ENCODE measurements at regions not wholly inside any gene's neighbourhood (a gene's known extent, or its start where the extent isn't known, plus 50 kb on each side); places are given as distances from the start of the nearest gene placed in this dataset.

DNA sequence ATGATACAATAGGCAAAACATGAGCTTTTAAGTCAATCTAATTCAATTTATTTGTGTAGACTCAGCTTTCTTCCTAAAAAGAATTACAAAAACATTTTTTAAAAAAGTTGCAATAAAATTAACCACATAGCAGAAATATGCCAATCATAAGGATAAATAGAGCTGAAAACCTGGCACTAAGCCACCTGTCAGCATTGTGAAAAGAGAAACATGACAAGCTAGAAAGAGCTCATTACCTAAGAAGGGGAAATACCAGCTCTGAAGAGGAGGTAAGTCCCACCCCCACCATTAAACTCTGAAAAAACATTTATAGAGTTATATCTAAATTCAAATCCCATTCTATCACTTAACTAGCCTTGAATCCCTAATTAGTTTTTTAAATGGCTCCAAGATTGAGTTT, 372.9 kb downstream of the OSTF1 start:
- Mint-ChIP-seq H3K4me1 (no peaks in the 10 kb centered on the region), H3K4me3 (no peak overlapping the region), H3K27me3 (no peaks in the 10 kb centered on the region), H3K27ac (no peak overlapping the region), H3K9me3 (ENCODE audit: insufficient read depth) (no peaks in the 10 kb centered on the region)
- Histone ChIP-seq H3K79me2 (ENCODE audit: control insufficient read depth, insufficient read depth, low read length) (no peaks in the 10 kb centered on the region), H3K9ac (ENCODE audit: low read length) (no peak overlapping the region), H3K4me1 (ENCODE audit: control insufficient read depth in 2 of 2, insufficient read depth in 2 of 2, low read length in 2 of 2) (no peaks in the 10 kb centered on the region), H3K27ac (ENCODE audit: low read length in 2 of 2) (no peak overlapping the region), H2AFZ (ENCODE audit: insufficient read depth, low read depth, low read length, poor library complexity, severe bottlenecking) (no peak overlapping the region), H3K9me3 (ENCODE audit: control extremely low read depth in 1 of 3, control insufficient read depth in 2 of 3, insufficient read depth in 1 of 3, low read length in 2 of 3) (no peaks in the 10 kb centered on the region), H3K4me2 (replicated peaks; ENCODE audit: low read depth, low read length, poor library complexity, severe bottlenecking) (no peak overlapping the region), H3K4me3 (ENCODE audit: control extremely low read depth in 1 of 5, extremely low read depth in 1 of 5, insufficient read depth in 1 of 5, low read depth in 2 of 5, low read length in 4 of 5) (no peak overlapping the region), H4K20me1 (ENCODE audit: control insufficient read depth, insufficient read depth, low read length, poor library complexity, severe bottlenecking) (no peaks in the 10 kb centered on the region), H3K36me3 (replicated peaks in 1 of 2; ENCODE audit: control extremely low read depth in 1 of 2, control insufficient read depth in 1 of 2, extremely low read depth in 1 of 2, insufficient read depth in 2 of 2, low read length in 1 of 2) (no peaks in the 10 kb centered on the region), H3K27me3 (replicated peaks in 1 of 4; ENCODE audit: control extremely low read depth in 1 of 4, control insufficient read depth in 3 of 4, insufficient read depth in 4 of 4, low read length in 3 of 4) (no peaks in the 10 kb centered on the region)
- no peak for TF ChIP-seq EZH2 (IDR thresholded peaks at IDR 0.05; ENCODE audit: borderline replicate concordance, insufficient read depth, low read depth, low read length, poor library complexity, severe bottlenecking)
- TF ChIP-seq, protein P1, sequence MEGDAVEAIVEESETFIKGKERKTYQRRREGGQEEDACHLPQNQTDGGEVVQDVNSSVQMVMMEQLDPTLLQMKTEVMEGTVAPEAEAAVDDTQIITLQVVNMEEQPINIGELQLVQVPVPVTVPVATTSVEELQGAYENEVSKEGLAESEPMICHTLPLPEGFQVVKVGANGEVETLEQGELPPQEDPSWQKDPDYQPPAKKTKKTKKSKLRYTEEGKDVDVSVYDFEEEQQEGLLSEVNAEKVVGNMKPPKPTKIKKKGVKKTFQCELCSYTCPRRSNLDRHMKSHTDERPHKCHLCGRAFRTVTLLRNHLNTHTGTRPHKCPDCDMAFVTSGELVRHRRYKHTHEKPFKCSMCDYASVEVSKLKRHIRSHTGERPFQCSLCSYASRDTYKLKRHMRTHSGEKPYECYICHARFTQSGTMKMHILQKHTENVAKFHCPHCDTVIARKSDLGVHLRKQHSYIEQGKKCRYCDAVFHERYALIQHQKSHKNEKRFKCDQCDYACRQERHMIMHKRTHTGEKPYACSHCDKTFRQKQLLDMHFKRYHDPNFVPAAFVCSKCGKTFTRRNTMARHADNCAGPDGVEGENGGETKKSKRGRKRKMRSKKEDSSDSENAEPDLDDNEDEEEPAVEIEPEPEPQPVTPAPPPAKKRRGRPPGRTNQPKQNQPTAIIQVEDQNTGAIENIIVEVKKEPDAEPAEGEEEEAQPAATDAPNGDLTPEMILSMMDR (IDR thresholded peaks at IDR 0.05): no peak
- DNase-seq: no peak
- ChIA-PET POLR2A (no interaction called here), CTCF (no interaction called here)
- intact Hi-C loops (cut with micrococcal nuclease): no loop called here
- no peak for ATAC-seq (ENCODE audit: low read depth)

DNA sequence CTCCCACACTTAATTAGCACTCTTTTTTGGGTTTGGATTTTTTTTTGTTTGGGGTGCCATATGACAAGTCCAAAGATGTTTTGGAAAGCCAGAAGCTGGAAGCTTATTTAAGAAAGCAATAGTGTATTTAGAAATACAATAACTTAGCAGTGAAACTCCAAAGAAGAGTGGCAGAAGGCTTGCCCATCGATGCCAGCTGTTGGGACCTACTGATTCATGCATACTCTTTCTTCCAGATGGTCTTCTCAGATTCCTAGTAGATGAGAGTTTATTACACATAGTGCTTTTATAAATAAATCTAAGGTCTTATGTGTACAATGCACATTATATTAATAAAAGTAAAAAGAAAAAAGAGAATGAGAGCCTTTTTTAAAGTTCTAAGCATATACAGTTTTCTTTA, 374.6 kb downstream of the OSTF1 start:
- Histone ChIP-seq H3K9ac (ENCODE audit: low read length) (no peak overlapping the region), H3K9me3 (ENCODE audit: control extremely low read depth in 1 of 3, control insufficient read depth in 2 of 3, insufficient read depth in 1 of 3, low read length in 2 of 3) (no peaks in the 10 kb centered on the region), H3K4me3 (ENCODE audit: control extremely low read depth in 1 of 5, extremely low read depth in 1 of 5, insufficient read depth in 1 of 5, low read depth in 2 of 5, low read length in 4 of 5) (no peak overlapping the region), H3K4me2 (replicated peaks; ENCODE audit: low read depth, low read length, poor library complexity, severe bottlenecking) (no peak overlapping the region), H3K79me2 (ENCODE audit: control insufficient read depth, insufficient read depth, low read length) (no peaks in the 10 kb centered on the region), H4K20me1 (ENCODE audit: control insufficient read depth, insufficient read depth, low read length, poor library complexity, severe bottlenecking) (no peaks in the 10 kb centered on the region), H2AFZ (ENCODE audit: insufficient read depth, low read depth, low read length, poor library complexity, severe bottlenecking) (no peak overlapping the region), H3K4me1 (ENCODE audit: control insufficient read depth in 2 of 2, insufficient read depth in 2 of 2, low read length in 2 of 2) (no peaks in the 10 kb centered on the region), H3K36me3 (replicated peaks in 1 of 2; ENCODE audit: control extremely low read depth in 1 of 2, control insufficient read depth in 1 of 2, extremely low read depth in 1 of 2, insufficient read depth in 2 of 2, low read length in 1 of 2) (no peaks in the 10 kb centered on the region), H3K27me3 (replicated peaks in 1 of 4; ENCODE audit: control extremely low read depth in 1 of 4, control insufficient read depth in 3 of 4, insufficient read depth in 4 of 4, low read length in 3 of 4) (no peaks in the 10 kb centered on the region), H3K27ac (ENCODE audit: low read length in 2 of 2) (no peak overlapping the region)
- ChIA-PET CTCF (no interaction called here), POLR2A (no interaction called here)
- H3K27ac Mint-ChIP-seq: no peak overlapping the region
- WGBS (ENCODE audit: insufficient coverage): no CpG with 5 or more reads among the region's 1 CpG
- H3K4me3 Mint-ChIP-seq: no peak overlapping the region
- TF ChIP-seq EZH2 (IDR thresholded peaks at IDR 0.05; ENCODE audit: borderline replicate concordance, insufficient read depth, low read depth, low read length, poor library complexity, severe bottlenecking): no peak
- TF ChIP-seq, protein P1 (IDR thresholded peaks at IDR 0.05): no peak
- intact Hi-C loops (cut with micrococcal nuclease): no loop called here
- H3K27me3 Mint-ChIP-seq: no peaks in the 10 kb centered on the region
- H3K9me3 Mint-ChIP-seq (ENCODE audit: insufficient read depth): no peaks in the 10 kb centered on the region
- ATAC-seq (ENCODE audit: low read depth) (no peak), DNase-seq (no peak)
- H3K4me1 Mint-ChIP-seq: no peaks in the 10 kb centered on the region

All from B cell (primary cell).